ENCODE measurements at regions not wholly inside any gene's neighbourhood (a gene's known extent, or its start where the extent isn't known, plus 50 kb on each side); places are given as distances from the start of the nearest gene placed in this dataset.

DNA sequence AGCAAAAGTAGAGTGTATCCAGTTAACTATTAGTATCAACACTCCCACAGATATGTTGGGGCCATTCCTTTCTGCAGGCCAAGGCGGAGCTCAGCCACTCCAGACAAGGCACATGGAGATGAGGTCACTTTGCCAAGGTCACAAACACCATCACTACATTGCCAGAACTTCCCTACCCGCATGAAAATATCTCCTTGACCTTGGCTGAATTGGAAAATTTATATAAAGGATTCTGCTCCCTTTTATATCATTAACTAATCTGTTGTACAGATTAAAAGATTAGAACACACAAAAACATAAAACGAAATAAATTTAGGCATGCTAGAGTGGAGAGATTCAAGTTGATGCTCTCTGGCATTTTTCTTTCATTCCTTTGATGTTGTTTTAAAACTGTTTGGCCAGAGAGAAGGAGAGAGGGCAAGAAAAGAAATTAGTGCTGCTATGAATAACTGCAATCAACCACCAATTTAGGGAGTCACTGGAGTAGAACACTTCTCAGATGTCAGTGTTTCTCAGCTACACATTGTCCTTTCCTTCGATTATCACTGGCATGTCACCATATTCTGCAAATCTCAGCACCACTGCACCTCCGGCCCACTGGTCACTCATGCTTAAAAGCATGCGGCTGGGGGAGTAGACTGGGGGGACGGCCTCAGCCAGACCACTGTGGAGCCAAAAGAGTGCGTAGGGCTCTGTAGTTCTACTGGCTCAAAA is 78.7 kb upstream of the ATP1B1 start:
- DNase-seq (ENCODE audit: low read depth): no peak
- H3K4me3 ChIP-seq (ENCODE audit: low read depth, low read length): no peak overlapping the region
- TF ChIP-seq, protein P1, sequence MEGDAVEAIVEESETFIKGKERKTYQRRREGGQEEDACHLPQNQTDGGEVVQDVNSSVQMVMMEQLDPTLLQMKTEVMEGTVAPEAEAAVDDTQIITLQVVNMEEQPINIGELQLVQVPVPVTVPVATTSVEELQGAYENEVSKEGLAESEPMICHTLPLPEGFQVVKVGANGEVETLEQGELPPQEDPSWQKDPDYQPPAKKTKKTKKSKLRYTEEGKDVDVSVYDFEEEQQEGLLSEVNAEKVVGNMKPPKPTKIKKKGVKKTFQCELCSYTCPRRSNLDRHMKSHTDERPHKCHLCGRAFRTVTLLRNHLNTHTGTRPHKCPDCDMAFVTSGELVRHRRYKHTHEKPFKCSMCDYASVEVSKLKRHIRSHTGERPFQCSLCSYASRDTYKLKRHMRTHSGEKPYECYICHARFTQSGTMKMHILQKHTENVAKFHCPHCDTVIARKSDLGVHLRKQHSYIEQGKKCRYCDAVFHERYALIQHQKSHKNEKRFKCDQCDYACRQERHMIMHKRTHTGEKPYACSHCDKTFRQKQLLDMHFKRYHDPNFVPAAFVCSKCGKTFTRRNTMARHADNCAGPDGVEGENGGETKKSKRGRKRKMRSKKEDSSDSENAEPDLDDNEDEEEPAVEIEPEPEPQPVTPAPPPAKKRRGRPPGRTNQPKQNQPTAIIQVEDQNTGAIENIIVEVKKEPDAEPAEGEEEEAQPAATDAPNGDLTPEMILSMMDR (IDR thresholded peaks at IDR 0.05; ENCODE audit: low read depth, low read length, missing control alignments): no peak

DNA sequence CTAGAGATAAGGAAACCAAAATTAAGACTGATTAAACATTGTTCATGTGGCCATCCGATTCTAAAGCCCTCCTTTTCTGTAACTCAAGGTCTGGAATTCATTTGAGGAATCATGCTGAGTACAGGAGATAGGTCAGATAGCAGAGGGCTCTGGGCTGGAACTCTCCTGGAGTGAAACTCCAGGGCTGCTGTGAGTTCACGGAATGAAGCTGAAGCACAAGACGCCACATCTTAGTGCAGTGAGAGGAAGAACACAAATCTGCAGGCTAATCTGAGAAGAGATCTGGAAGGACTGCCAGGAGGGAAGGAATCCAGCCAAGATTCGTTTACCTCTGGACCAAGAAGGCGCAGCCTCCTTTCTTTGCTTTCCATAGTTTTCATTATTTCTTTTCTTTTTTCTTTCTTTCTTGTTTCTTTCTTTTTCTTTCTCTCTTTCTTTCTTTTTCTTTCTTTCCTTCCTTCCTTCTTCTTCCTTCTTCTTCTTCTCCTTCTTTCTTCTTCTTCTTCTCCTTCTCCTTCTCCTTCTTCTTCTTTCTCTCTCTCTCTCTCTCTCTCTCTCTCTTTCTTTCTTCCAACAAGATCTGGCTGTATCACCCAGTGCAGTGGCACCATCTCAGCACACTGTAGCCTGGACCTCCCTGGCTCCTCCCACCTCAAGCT is 74.8 kb upstream of the ATP1B1 start:
- H3K4me3 ChIP-seq (ENCODE audit: low read depth, low read length): no peak overlapping the region
- no peak for DNase-seq (ENCODE audit: low read depth)
- TF ChIP-seq, protein P1 (IDR thresholded peaks at IDR 0.05; ENCODE audit: low read depth, low read length, missing control alignments): no peak

DNA sequence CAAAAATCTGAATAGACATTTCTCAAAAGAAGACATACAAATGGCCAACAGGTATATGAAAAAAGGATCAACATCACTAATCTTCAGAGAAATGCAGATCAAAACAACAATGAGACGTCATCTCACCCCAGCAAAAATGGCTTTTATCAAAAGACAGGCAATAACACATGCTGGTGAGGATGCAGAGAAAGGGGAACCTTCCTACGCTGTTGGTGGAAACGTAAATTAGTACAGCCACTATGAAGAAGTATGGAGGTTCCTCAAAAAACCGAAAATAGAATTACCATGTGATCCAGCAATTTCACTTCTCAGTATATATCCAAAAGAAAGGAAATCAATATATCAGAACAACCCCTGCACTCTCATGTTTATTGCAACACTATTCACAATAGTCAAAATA is 65.1 kb upstream of the ATP1B1 start:
- TF ChIP-seq, protein P1 (IDR thresholded peaks at IDR 0.05; ENCODE audit: low read depth, low read length, missing control alignments): no peak
- no peak for DNase-seq (ENCODE audit: low read depth)
- H3K4me3 ChIP-seq (ENCODE audit: low read depth, low read length): no peak overlapping the region

DNA sequence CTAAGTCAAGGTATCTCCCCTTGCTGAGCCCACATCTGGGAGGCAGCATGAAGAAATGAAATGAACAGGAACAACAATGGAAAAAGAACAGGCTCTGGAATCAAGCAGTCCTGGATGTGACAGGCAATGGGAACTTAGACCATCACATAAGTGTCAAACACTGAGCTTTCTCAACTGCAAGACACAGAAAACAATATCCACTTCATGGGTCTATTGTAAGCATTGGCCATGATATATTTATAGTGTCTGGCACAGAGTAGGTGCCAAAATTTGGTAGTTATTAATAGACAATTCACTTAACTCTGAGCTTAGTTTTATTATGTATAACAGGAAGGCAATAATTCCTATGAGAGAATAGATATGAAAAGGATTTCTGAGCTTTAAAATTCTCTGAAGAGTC is 64.1 kb upstream of the ATP1B1 start:
- H3K4me3 ChIP-seq (ENCODE audit: low read depth, low read length): no peak overlapping the region
- TF ChIP-seq, protein P1 (IDR thresholded peaks at IDR 0.05; ENCODE audit: low read depth, low read length, missing control alignments): no peak
- no peak for DNase-seq (ENCODE audit: low read depth)

DNA sequence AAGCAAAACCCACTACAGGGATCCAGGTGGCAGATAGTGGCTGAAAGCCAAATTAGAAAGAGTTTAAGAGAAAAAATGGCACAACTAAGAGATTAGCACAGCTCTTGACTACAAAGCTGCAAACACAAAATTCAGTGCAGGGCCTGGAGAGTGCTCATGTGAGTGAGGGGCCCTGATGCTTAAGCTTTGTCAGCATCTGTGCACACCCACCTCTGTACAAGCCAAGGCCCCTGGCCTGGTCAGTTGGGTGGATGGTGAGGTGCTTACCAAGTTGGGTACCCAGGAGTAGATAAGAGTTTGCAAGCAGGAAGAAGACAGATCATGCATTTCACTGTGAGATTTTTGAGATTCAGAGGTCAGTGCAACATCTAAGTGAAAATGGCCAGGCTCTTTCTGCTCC is 62.7 kb upstream of the ATP1B1 start:
- no peak overlapping the region for H3K4me3 ChIP-seq (ENCODE audit: low read depth, low read length)
- TF ChIP-seq, protein P1 (IDR thresholded peaks at IDR 0.05; ENCODE audit: low read depth, low read length, missing control alignments): no peak
- DNase-seq (ENCODE audit: low read depth): no peak

DNA sequence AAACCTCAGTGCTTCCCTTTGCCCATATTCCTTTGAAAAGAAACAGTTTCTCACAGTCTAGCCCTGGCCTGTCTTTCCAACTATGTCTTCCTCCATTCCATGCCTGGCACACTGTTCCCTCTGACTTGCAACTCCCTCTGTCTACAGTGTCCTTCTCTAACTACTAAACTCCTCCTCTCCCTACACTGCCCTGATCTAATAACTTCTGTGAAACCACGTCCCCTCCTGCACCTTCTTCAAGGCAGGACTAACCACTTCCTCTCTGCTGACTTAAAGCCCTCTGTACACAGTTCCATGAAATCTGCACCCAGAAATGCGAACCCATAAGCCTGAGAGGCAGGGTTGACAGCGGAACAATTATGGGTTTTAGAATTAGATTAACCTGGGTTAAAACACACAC is 62.2 kb upstream of the ATP1B1 start:
- TF ChIP-seq, protein P1 (IDR thresholded peaks at IDR 0.05; ENCODE audit: low read depth, low read length, missing control alignments): no peak
- no peak overlapping the region for H3K4me3 ChIP-seq (ENCODE audit: low read depth, low read length)
- peak; percentile 48 for DNase-seq (ENCODE audit: low read depth)

DNA sequence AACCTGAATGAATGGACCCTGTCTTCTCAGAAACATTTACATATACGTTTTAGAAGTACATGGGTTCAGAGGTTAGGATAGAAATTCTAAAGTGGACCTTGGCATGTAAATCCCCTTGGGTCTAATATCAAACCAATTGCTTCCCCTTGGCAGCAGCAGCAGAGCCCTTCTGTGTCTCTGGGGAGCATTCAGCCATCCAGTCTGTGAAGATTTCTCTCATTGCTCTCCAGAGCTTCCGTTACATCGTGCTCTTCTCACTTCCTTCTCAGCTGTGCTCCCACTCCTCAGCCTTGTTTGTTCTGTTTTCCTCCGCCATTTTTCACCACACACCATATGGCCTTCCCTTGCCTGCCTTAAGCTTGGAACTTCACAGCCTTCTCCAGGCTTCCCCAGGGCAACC is 61.5 kb upstream of the ATP1B1 start:
- DNase-seq (ENCODE audit: low read depth): no peak
- TF ChIP-seq, protein P1 (IDR thresholded peaks at IDR 0.05; ENCODE audit: low read depth, low read length, missing control alignments): no peak
- H3K4me3 ChIP-seq (ENCODE audit: low read depth, low read length): no peak overlapping the region

Measured in GM12864 (cell line).